Mesendoderm (in vitro differentiated cells): ENCODE measurements at regions not wholly inside any gene's neighbourhood (a gene's known extent, or its start where the extent isn't known, plus 50 kb on each side); places are given as distances from the start of the nearest gene placed in this dataset.

Source experiments
- DNase-seq: peaks from one replicate; pipeline ENCODE4 v3.0.0; 2013
- H2AK5ac ChIP-seq: 2 replicates; pipeline ENCODE4 v1.6.1; 2013; ENCODE audit warnings: low read length, inconsistent platforms
- H2BK120ac ChIP-seq: 2 replicates; pipeline ENCODE4 v1.6.1; 2013; ENCODE audit warnings: low read depth, mild to moderate bottlenecking, low read length, moderate library complexity, mixed read lengths
- H2BK15ac ChIP-seq: replicated peaks from 2 replicates; pipeline ENCODE4 v1.6.1; 2013; ENCODE audit warnings: low read depth, mild to moderate bottlenecking, moderate library complexity
- H2BK5ac ChIP-seq: 2 replicates; pipeline ENCODE4 v1.6.1; 2013; ENCODE audit warnings: low read length, inconsistent platforms
- H3K18ac ChIP-seq: 2 replicates; pipeline ENCODE4 v1.6.1; 2013; ENCODE audit warnings: mild to moderate bottlenecking, low read length, mixed read lengths
- H3K23ac ChIP-seq: one replicate; pipeline ENCODE4 v1.6.1; 2013; ENCODE audit warnings: low read length
- H3K27ac ChIP-seq: 2 replicates; pipeline ENCODE4 v1.5.1; 2013; ENCODE audit warnings: low read depth, mild to moderate bottlenecking, inconsistent platforms, low read length, moderate library complexity
- H3K27me3 ChIP-seq: 2 replicates; pipeline ENCODE4 v1.6.1; 2013; ENCODE audit warnings: low read length, control low read depth, mild to moderate bottlenecking, inconsistent platforms; ENCODE audit not compliant: insufficient read depth, poor library complexity
- H3K36me3 ChIP-seq: 2 replicates; pipeline ENCODE4 v1.6.1; 2013; ENCODE audit warnings: low read length, inconsistent platforms; ENCODE audit not compliant: control insufficient read depth, insufficient read depth
- H3K4ac ChIP-seq: one replicate; pipeline ENCODE4 v1.6.1; 2013; ENCODE audit warnings: low read depth, mild to moderate bottlenecking, low read length, moderate library complexity
- H3K4me1 ChIP-seq: 2 replicates; pipeline ENCODE4 v1.6.1; 2013; ENCODE audit warnings: low read depth, low read length, inconsistent platforms; ENCODE audit not compliant: control insufficient read depth
- H3K4me2 ChIP-seq: 2 replicates; pipeline ENCODE4 v1.6.1; 2013; ENCODE audit warnings: low read length
- H3K4me3 ChIP-seq: 2 replicates; pipeline ENCODE4 v1.5.1; 2013; ENCODE audit warnings: mild to moderate bottlenecking, low read length
- H3K56ac ChIP-seq: one replicate; pipeline ENCODE4 v1.6.1; 2013; ENCODE audit warnings: low read length
- H3K79me1 ChIP-seq: 2 replicates; pipeline ENCODE4 v1.6.1; 2013; ENCODE audit warnings: low read length, inconsistent platforms
- H3K79me2 ChIP-seq: 2 replicates; pipeline ENCODE4 v1.6.1; 2013; ENCODE audit warnings: mild to moderate bottlenecking, low read length; ENCODE audit not compliant: control insufficient read depth, insufficient read depth
- H3K9ac ChIP-seq: 2 replicates; pipeline ENCODE4 v1.6.1; 2013; ENCODE audit warnings: low read length, inconsistent platforms
- H4K5ac ChIP-seq: one replicate; pipeline ENCODE4 v1.6.1; 2013; ENCODE audit warnings: low read length
- H4K8ac ChIP-seq: one replicate; pipeline ENCODE4 v1.6.1; 2013; ENCODE audit warnings: low read depth, mild to moderate bottlenecking, control low read depth, low read length, moderate library complexity
- WGBS: extraction: QIAGEN DNeasy Blood & Tissue Kit; methylation state at CpG from one replicate; pipeline ENCODE4 v1.1.7; 2013; ENCODE audit warnings: low lambda C conversion rate, missing lambda C conversion rate; ENCODE audit not compliant: insufficient coverage; ENCODE audit errors: extremely low coverage; 5-methylcytosine and 5-hydroxymethylcytosine counted together

GRCh38 chr2:221649051-221649775 is 77.1 kb upstream of the EPHA4 start:
- Histone ChIP-seq H3K9ac (no peak overlapping the region), H3K23ac (no peak overlapping the region), H3K36me3 (no peaks in the 10 kb centered on the region), H3K27me3 (no peaks in the 10 kb centered on the region), H2BK120ac (no peak overlapping the region), H2BK15ac (no peak overlapping the region), H3K4me3 (no peak overlapping the region), H4K5ac (no peak overlapping the region), H3K79me2 (no peaks in the 10 kb centered on the region), H3K56ac (no peak overlapping the region), H2BK5ac (no peak overlapping the region), H3K4ac (no peak overlapping the region), H4K8ac (no peak overlapping the region), H3K79me1 (no peaks in the 10 kb centered on the region), H3K18ac (no peak overlapping the region), H2AK5ac (no peak overlapping the region), H3K27ac (no peak overlapping the region), H3K4me1 (no peaks in the 10 kb centered on the region), H3K4me2 (no peak overlapping the region)
- WGBS = no CpG with 5 or more reads among the region's 5 CpGs
- no peak for DNase-seq

GRCh38 chr2:221642447-221642846 is 70.3 kb upstream of the EPHA4 start:
- Histone ChIP-seq H3K9ac (no peak overlapping the region), H3K4me1 (no peaks in the 10 kb centered on the region), H3K27me3 (no peaks in the 10 kb centered on the region), H3K27ac (no peak overlapping the region), H3K18ac (no peak overlapping the region), H3K79me2 (no peaks in the 10 kb centered on the region), H4K8ac (no peak overlapping the region), H3K4ac (no peak overlapping the region), H4K5ac (no peak overlapping the region), H2AK5ac (no peak overlapping the region), H3K4me2 (no peak overlapping the region), H3K4me3 (no peak overlapping the region), H2BK120ac (no peak overlapping the region), H3K23ac (no peak overlapping the region), H3K36me3 (no peaks in the 10 kb centered on the region), H2BK5ac (no peak overlapping the region), H3K56ac (no peak overlapping the region), H2BK15ac (no peak overlapping the region), H3K79me1 (no peaks in the 10 kb centered on the region)
- no peak for DNase-seq
- no CpG with 5 or more reads among the region's 3 CpGs for WGBS

- Histone ChIP-seq H2BK15ac (no peak overlapping the region), H4K8ac (no peak overlapping the region), H3K18ac (no peak overlapping the region), H3K27ac (no peak overlapping the region), H3K79me1 (no peaks in the 10 kb centered on the region), H3K56ac (no peak overlapping the region), H3K36me3 (no peaks in the 10 kb centered on the region), H3K4me3 (no peak overlapping the region), H2AK5ac (no peak overlapping the region), H3K79me2 (no peaks in the 10 kb centered on the region), H3K4ac (no peak overlapping the region), H3K4me2 (no peak overlapping the region), H3K23ac (no peak overlapping the region), H3K4me1 (no peaks in the 10 kb centered on the region), H3K27me3 (no peaks in the 10 kb centered on the region), H3K9ac (no peak overlapping the region), H2BK5ac (no peak overlapping the region), H4K5ac (no peak overlapping the region), H2BK120ac (no peak overlapping the region)
- no peak for DNase-seq
- no CpG with 5 or more reads among the region's 13 CpGs for WGBS
These were observed 69.2 kb upstream of the EPHA4 start for GRCh38 chr2:221641181-221641871.

- Histone ChIP-seq H4K8ac (no peak overlapping the region), H3K27me3 (no peaks in the 10 kb centered on the region), H4K5ac (no peak overlapping the region), H3K56ac (no peak overlapping the region), H3K79me2 (no peaks in the 10 kb centered on the region), H2BK120ac (no peak overlapping the region), H2BK15ac (no peak overlapping the region), H3K4ac (no peak overlapping the region), H2AK5ac (no peak overlapping the region), H3K4me1 (no peaks in the 10 kb centered on the region), H3K36me3 (no peaks in the 10 kb centered on the region), H3K27ac (no peak overlapping the region), H3K4me2 (no peak overlapping the region), H3K9ac (no peak overlapping the region), H3K18ac (no peak overlapping the region), H2BK5ac (no peak overlapping the region), H3K79me1 (no peaks in the 10 kb centered on the region), H3K4me3 (no peak overlapping the region), H3K23ac (no peak overlapping the region)
- DNase-seq = no peak
- no CpG with 5 or more reads among the region's 1 CpG for WGBS
These were observed 68.6 kb upstream of the EPHA4 start for GRCh38 chr2:221640686-221641085.

- no peak overlapping the region for H3K9ac ChIP-seq
- WGBS = no CpG with 5 or more reads among the region's 2 CpGs
- no peaks in the 10 kb centered on the region for H3K36me3 ChIP-seq
- no peak overlapping the region for H2BK120ac ChIP-seq
- H3K18ac ChIP-seq = no peak overlapping the region
- H3K4me1 ChIP-seq = no peaks in the 10 kb centered on the region
- H3K4me2 ChIP-seq = no peak overlapping the region
- DNase-seq = no peak
- H3K27ac ChIP-seq = no peak overlapping the region
- H3K23ac ChIP-seq = no peak overlapping the region
- H3K4ac ChIP-seq = no peak overlapping the region
- no peak overlapping the region for H3K4me3 ChIP-seq
- H2BK5ac ChIP-seq = no peak overlapping the region
- no peaks in the 10 kb centered on the region for H3K79me2 ChIP-seq
- H4K8ac ChIP-seq = no peak overlapping the region
- H3K56ac ChIP-seq = no peak overlapping the region
- H3K79me1 ChIP-seq = no peaks in the 10 kb centered on the region
- no peak overlapping the region for H2BK15ac ChIP-seq
- H2AK5ac ChIP-seq = no peak overlapping the region
- H3K27me3 ChIP-seq = no peaks in the 10 kb centered on the region
- no peak overlapping the region for H4K5ac ChIP-seq
These were observed 65.7 kb upstream of the EPHA4 start for GRCh38 chr2:221637851-221638250.

GRCh38 chr2:221635949-221636348 is 63.8 kb upstream of the EPHA4 start:
- Histone ChIP-seq H3K56ac (no peak overlapping the region), H3K4me2 (no peak overlapping the region), H3K18ac (no peak overlapping the region), H4K8ac (no peak overlapping the region), H2AK5ac (no peak overlapping the region), H3K4me1 (no peaks in the 10 kb centered on the region), H3K79me2 (no peaks in the 10 kb centered on the region), H2BK15ac (no peak overlapping the region), H2BK120ac (no peak overlapping the region), H2BK5ac (no peak overlapping the region), H3K4ac (no peak overlapping the region), H3K79me1 (no peaks in the 10 kb centered on the region), H3K4me3 (no peak overlapping the region), H3K27ac (no peak overlapping the region), H3K36me3 (no peaks in the 10 kb centered on the region), H3K23ac (no peak overlapping the region), H4K5ac (no peak overlapping the region), H3K27me3 (no peaks in the 10 kb centered on the region), H3K9ac (no peak overlapping the region)
- DNase-seq = peak; percentile 25
